ENCODE measurements at regions not wholly inside any gene's neighbourhood (a gene's known extent, or its start where the extent isn't known, plus 50 kb on each side); places are given as distances from the start of the nearest gene placed in this dataset.

DNA sequence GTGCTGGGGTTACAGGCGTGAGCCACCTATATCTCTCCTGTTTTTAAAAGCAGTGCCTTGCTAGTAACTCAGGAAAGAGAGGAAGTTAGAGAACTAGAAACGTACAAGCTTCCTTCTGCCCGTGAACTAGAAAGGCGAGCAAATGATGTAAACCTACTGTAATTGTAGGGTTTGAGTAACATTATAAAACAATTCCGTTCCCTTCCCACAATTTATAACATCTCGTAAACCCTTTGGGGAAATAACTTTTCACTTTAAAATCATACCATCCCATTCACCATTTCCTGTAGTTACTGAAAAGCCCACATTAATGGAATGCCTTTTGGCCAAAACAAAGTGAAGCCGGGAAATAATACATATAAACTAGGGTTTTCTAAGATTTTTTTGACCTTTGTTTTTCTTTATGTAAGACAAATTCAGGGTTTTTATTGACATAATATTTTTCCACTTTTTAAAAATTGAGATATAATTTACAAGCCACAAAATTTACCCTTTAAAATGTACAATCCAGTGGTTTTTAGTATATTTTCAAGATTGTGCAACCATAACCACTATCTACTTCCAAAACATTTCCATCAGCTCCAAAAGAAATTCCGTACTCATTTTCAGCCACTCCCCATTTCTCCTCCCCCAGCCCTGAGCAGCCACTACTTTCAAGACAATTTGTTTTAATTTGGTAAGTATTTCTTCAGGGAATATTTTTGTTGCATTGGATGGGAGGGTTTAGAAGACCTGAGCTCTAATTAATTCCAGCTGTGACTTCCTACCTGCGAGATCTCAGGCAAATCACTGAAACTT, 175.1 kb upstream of the PDE10A start:
- TF ChIP-seq, protein P1, sequence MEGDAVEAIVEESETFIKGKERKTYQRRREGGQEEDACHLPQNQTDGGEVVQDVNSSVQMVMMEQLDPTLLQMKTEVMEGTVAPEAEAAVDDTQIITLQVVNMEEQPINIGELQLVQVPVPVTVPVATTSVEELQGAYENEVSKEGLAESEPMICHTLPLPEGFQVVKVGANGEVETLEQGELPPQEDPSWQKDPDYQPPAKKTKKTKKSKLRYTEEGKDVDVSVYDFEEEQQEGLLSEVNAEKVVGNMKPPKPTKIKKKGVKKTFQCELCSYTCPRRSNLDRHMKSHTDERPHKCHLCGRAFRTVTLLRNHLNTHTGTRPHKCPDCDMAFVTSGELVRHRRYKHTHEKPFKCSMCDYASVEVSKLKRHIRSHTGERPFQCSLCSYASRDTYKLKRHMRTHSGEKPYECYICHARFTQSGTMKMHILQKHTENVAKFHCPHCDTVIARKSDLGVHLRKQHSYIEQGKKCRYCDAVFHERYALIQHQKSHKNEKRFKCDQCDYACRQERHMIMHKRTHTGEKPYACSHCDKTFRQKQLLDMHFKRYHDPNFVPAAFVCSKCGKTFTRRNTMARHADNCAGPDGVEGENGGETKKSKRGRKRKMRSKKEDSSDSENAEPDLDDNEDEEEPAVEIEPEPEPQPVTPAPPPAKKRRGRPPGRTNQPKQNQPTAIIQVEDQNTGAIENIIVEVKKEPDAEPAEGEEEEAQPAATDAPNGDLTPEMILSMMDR (IDR thresholded peaks at IDR 0.05) = no peak
- TF ChIP-seq POLR2AphosphoS5 (IDR thresholded peaks at IDR 0.05) = no peak
